GM21367 (cell line): ENCODE measurements at regions not wholly inside any gene's neighbourhood (a gene's known extent, or its start where the extent isn't known, plus 50 kb on each side); places are given as distances from the start of the nearest gene placed in this dataset.

Source experiments
- ATAC-seq: cut with Tn5 transposase; IDR thresholded peaks from one replicate; pipeline ENCODE4 v1.9.1; 2021; ENCODE audit not compliant: unreplicated experiment

DNA sequence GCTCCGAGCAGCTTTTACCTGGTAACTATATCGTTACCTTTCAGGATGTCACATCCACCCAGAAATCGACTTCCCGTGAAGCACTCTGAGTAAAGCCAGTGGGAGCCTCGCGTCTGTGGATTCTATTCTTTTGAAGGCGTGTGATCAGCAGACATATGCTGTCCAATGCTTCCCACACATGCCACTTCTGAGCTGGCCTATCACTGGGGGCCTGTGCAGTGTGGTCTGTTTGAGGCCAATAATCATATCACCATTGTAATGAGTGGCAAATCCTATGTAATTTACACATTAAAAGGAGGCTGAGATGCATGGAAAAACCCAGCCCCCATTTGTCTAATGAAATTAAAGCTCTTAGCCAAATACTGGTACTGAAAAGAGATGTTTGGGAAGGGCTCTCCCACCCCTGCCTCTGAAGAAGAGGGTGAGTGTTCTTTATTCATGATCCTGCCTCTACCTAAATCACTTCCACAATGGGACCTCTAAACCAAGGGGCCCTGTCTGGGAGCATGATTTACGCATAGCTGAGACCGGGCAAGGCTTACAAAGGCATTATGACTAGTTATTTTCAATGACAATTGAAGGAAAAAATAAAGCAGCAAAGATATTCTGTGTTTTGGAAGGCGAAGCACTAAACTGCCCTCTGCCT is 686.8 kb downstream of the ZEB2 start:
- ATAC-seq, result no peak

DNA sequence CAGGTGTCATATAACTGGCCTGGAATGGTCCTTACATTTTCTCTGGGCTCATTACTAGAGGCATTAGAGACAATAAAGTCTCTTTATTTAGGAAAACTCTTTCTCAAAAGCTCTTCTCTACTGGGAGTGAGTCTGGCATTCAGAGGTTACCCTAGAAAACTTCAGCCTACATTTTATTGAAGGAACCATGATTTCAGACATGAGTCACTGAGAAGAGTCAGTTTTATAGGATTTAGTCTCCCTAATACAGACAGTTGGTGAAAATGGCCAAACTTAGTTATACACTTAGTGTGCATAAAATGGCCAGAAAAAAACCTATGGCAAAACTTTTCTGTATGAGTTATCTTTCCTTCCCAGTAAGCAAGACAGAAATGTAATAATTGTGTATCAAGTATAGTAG is 689.4 kb downstream of the ZEB2 start:
- ATAC-seq, result no peak

DNA sequence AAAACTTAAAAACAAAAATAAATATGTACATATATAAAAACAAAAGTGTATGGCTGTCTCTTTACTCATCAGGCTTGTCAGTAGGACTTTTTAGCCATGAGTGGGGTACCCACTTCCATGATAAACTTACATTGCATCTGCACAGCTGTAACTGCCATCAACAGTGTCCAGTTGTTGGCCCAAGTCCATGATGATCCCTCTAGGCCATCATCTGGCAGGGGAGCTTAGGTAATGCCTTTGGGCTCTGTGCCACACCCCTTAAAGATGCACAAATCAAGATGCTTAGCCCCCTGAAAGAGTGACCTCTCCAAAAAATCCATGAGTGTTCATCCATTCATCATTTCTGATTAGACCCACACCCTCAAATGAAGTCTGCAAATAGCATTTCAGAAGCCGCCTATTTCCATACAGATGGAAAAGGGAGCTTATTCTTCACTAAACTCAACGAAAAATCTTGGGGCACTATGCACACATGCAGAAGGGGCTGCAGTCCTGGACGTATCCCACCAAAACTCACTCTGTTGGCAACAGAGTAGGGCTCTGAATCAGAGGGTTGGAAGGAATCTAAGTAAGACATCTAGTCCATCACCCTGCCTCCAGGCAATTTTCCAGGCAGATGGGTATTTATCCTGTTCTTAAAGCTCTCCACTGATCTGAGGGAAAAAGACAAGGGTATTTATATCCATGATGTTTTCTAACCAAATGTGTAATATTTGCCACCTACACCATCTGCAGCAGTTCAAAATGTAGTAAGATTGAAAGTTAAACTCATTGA is 691.0 kb downstream of the ZEB2 start:
- no peak for ATAC-seq

DNA sequence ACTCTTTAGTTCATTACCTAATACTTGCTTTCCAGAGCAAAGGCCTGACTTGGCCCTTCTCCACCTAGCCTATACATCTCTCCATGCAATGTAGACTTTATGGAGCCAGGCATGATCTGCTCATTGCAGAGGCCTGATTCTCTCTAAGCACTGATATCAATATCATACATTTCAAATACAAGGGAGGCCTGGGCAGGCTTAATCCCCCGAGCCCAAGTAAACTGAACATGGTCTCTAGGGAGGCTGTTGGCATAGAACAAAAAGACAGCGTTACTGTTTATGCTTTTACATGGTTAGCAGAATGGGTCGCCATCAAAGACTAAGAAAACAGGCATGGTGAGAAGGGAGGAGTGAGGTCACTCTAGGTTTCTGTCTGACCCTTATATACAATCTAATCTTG is 695.1 kb downstream of the ZEB2 start:
- ATAC-seq, result no peak

DNA sequence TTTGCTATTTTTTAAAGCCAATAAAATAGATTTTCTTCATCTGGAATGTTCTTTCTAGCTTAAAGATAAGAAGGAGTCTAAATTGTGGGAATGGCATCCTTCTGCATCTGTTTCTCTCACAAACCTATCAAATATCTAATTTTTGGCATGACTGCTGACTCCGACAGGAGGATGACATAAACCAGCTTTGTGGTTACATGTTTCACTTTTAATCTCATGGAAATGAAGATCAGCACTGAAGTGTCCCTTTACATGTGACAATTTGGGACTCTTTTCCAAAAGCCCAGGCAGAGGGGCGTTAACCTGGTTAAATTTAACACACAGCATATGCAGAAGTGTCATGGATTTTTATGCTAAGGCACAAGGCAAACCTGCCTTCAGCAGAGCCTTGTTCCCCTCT is 694.7 kb downstream of the ARHGAP15 start:
- ATAC-seq, result no peak

DNA sequence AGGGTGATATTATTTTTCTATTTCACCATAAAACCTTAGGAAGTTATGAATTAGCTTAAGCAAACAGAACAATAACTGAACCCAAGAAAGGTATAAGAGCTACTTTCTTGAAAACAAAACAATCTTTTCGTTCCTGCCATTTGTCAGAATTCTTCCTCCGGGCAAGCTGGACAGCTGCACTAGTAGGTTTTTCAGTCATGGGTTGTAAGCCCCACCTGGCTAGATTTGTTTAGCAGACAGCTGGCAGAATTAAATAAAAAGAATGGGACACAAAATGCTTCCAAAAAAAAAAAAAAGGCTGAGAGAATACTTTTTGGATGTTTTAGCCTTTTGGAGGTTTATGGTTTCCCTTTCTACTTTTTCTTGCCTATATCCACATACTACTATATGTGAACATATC is 694.1 kb downstream of the ARHGAP15 start:
- no peak for ATAC-seq

DNA sequence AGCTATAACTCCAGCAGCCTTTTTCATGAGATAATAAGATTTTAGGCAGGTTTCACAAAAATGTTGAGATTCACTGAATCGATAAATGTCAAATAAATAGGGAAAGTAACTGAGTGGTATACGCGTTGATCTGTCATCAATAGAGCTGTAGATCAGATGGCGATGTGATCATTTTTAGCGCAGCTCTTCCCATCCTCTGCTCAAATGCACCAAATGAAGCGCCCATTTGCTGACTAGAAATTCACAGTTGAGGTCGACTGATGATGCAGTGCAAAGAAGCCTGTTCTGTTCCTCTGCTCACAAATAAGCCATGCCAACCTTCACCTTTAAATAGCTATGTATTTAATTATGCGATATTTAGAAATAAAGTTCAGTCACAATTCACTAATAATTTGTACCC is 693.5 kb downstream of the ARHGAP15 start:
- no peak for ATAC-seq

DNA sequence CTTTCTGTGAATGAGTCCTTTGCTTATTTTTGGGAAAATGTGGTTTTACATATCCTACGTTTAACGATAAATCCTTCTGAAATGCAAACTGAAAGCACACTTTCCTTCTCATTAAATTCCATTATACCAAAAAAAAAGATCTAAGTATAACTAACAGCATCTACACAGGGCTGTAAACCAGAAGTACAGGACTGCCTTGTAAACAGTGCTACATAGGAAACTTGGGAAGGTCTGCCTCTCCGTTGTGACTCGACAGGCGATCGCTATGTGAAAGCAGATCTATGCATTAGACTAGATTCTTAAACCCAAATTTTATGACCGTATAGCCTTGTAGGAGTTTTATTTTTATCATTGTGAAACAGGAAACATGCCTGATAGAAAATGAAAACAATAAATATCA is 690.5 kb downstream of the ARHGAP15 start:
- ATAC-seq, result no peak

DNA sequence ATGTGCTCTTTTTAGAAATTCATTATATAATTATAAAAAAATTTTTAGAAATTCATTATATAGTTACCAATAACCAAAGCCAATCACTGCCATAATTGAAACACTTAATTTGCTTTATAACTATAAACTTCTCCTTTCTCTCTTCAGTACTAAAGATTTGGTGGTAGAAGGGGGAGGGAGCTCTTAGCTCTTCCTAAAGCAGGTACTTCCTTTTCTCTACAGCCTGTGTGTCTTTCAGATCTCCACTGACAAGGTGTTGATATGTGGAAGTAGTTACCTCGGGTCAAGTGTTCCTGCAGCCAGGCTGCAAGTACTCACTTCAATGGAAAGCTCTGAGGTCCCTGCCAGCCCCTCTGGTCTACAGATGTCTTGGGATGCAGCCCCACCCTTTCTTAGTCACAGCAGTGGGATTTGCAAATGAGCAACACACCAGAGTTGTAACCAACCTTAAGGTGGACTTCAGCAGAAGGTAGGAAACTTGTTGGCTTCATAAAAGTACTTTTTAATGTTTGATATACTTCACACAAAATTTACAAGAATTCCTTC is 690.0 kb downstream of the ARHGAP15 start:
- no peak for ATAC-seq
